SK-N-SH treated with all-trans-retinoic acid at 6 μM for 48 hours (cell line): ENCODE measurements at regions not wholly inside any gene's neighbourhood (a gene's known extent, or its start where the extent isn't known, plus 50 kb on each side); places are given as distances from the start of the nearest gene placed in this dataset.

Experiments
- ATAC-seq: fragments of 200-7000 bp; cut with Tn5 transposase; 3 replicates; pipeline ENCODE4 v1.9.1; 2020; ENCODE audit warnings: mild to moderate bottlenecking, moderate library complexity
- ARNTL ChIP-seq: fragments of 450-650 bp; formaldehyde crosslinking; IDR thresholded peaks from 2 replicates; pipeline ENCODE4 v1.5.0; 2020; ENCODE audit warnings: low read depth, mild to moderate bottlenecking, moderate library complexity, borderline replicate concordance
- BACH2 ChIP-seq: fragments of 250-450 bp; sonication (Bioruptor Pico); IDR thresholded peaks from 2 replicates; pipeline ENCODE4 v1.9.0; 2021; ENCODE audit warnings: mild to moderate bottlenecking, borderline replicate concordance
- CSDC2 ChIP-seq: fragments of 250-450 bp; sonication (Bioruptor Pico); IDR thresholded peaks from 2 replicates; pipeline ENCODE4 v1.5.0; 2020; ENCODE audit warnings: mild to moderate bottlenecking, moderate library complexity
- CSRNP3 ChIP-seq: fragments of 250-450 bp; sonication (Bioruptor Pico); IDR thresholded peaks from 2 replicates; pipeline ENCODE4 v1.5.1; 2021; ENCODE audit warnings: mild to moderate bottlenecking, moderate library complexity
- ESRRG ChIP-seq: fragments of 250-450 bp; sonication (Bioruptor Pico); IDR thresholded peaks from 2 replicates; pipeline ENCODE4 v1.6.1; 2021; ENCODE audit warnings: mild to moderate bottlenecking
- GLIS3 ChIP-seq: fragments of 250-450 bp; sonication (Bioruptor Pico); IDR thresholded peaks from 2 replicates; pipeline ENCODE4 v1.5.0; 2020; ENCODE audit warnings: mild to moderate bottlenecking, moderate library complexity
- ISL1 ChIP-seq: fragments of 250-450 bp; sonication (Bioruptor Pico); IDR thresholded peaks from 2 replicates; pipeline ENCODE4 v2.1.2; 2022; ENCODE audit warnings: mild to moderate bottlenecking, moderate library complexity
- OSR1 ChIP-seq: fragments of 250-450 bp; sonication (Bioruptor Pico); IDR thresholded peaks from 2 replicates; pipeline ENCODE4 v1.8.0; 2022; ENCODE audit warnings: moderate library complexity, mild to moderate bottlenecking, inconsistent platforms
- POU6F1 ChIP-seq: fragments of 250-450 bp; sonication (Bioruptor Pico); IDR thresholded peaks from 2 replicates; pipeline ENCODE4 v1.8.0; 2021; ENCODE audit warnings: low read depth, mild to moderate bottlenecking, moderate library complexity, borderline replicate concordance
- PPARA ChIP-seq: fragments of 250-450 bp; sonication (Bioruptor Pico); IDR thresholded peaks from 2 replicates; pipeline ENCODE4 v1.5.0; 2020; ENCODE audit warnings: mild to moderate bottlenecking, borderline replicate concordance
- RARB ChIP-seq: fragments of 250-450 bp; sonication (Bioruptor Pico); IDR thresholded peaks from 2 replicates; pipeline ENCODE4 v1.8.0; 2021; ENCODE audit warnings: mild to moderate bottlenecking, moderate library complexity
- SNAI2 ChIP-seq: fragments of 250-450 bp; sonication (Bioruptor Pico); IDR thresholded peaks from 2 replicates; pipeline ENCODE4 v1.5.0; 2020; ENCODE audit warnings: mild to moderate bottlenecking, moderate library complexity
- TCF4 ChIP-seq: fragments of 250-450 bp; sonication (Bioruptor Pico); IDR thresholded peaks from 2 replicates; pipeline ENCODE4 v1.8.0; 2021; ENCODE audit warnings: mild to moderate bottlenecking, moderate library complexity, borderline replicate concordance
- TOX ChIP-seq: fragments of 250-450 bp; sonication (Bioruptor Pico); IDR thresholded peaks from 2 replicates; pipeline ENCODE4 v1.8.0; 2021; ENCODE audit warnings: mild to moderate bottlenecking, moderate library complexity, borderline replicate concordance
- TSHZ2 ChIP-seq: fragments of 250-450 bp; sonication (Bioruptor Pico); IDR thresholded peaks from 2 replicates; pipeline ENCODE4 v1.5.0; 2020; ENCODE audit warnings: mild to moderate bottlenecking, moderate library complexity
- ZC3H10 ChIP-seq: fragments of 250-450 bp; sonication (Bioruptor Pico); IDR thresholded peaks from 2 replicates; pipeline ENCODE4 v1.5.1; 2021; ENCODE audit warnings: mild to moderate bottlenecking, moderate library complexity
- ZFP3 ChIP-seq: fragments of 250-450 bp; sonication (Bioruptor Pico); IDR thresholded peaks from 2 replicates; pipeline ENCODE4 v1.5.0; 2020; ENCODE audit warnings: mild to moderate bottlenecking, moderate library complexity
- ZFP30 ChIP-seq: fragments of 450-650 bp; formaldehyde crosslinking; IDR thresholded peaks from 2 replicates; pipeline ENCODE4 v1.5.0; 2022; ENCODE audit warnings: mild to moderate bottlenecking, moderate library complexity
- ZNF565 ChIP-seq: fragments of 450-650 bp; formaldehyde crosslinking; conservative IDR thresholded peaks from 2 replicates; pipeline ENCODE4 v1.5.0; 2020; ENCODE audit warnings: low read depth, mild to moderate bottlenecking, moderate library complexity
- ZNF70 ChIP-seq: fragments of 450-650 bp; formaldehyde crosslinking; IDR thresholded peaks from 2 replicates; pipeline ENCODE4 v1.5.0; 2020; ENCODE audit warnings: mild to moderate bottlenecking, moderate library complexity
- ZNF8 ChIP-seq: fragments of 450-650 bp; formaldehyde crosslinking; IDR thresholded peaks from 2 replicates; pipeline ENCODE4 v1.5.0; 2020; ENCODE audit warnings: mild to moderate bottlenecking, moderate library complexity
- TF ChIP-seq, protein P1 (sequence below): fragments of 250-450 bp; sonication (Bioruptor Pico); IDR thresholded peaks from 2 replicates; pipeline ENCODE4 v1.5.1; 2020; ENCODE audit warnings: low read depth, mild to moderate bottlenecking, moderate library complexity
- TF ChIP-seq, protein P2 (sequence below): fragments of 250-450 bp; sonication (Bioruptor Pico); IDR thresholded peaks from 2 replicates; pipeline ENCODE4 v1.8.0; 2020; ENCODE audit warnings: mild to moderate bottlenecking, moderate library complexity, borderline replicate concordance

GRCh38 chr4:177737387-177737940 lies 295.2 kb upstream of the AGA start:
- no peak for ATAC-seq

GRCh38 chr4:177740563-177740962 lies 298.3 kb upstream of the AGA start:
- peak; percentile 40; the same call in 2 of the 3 replicates for ATAC-seq
- TF ChIP-seq RARB (CRISPR knock-in tag) (no peak), GLIS3 (CRISPR knock-in tag) (no peak), ZFP3 (CRISPR knock-in tag) (no peak), ZNF8 (CRISPR knock-in tag) (no peak), ESRRG (no peak), ZC3H10 (CRISPR knock-in tag) (no peak), POU6F1 (CRISPR knock-in tag) (no peak), TCF4 (CRISPR knock-in tag) (no peak), ZNF70 (CRISPR knock-in tag) (no peak), CSDC2 (CRISPR knock-in tag) (no peak), BACH2 (CRISPR knock-in tag) (no peak), SNAI2 (CRISPR knock-in tag) (no peak), OSR1 (CRISPR knock-in tag) (no peak)

More at GRCh38 chr4:177737387-177737940, 295.2 kb upstream of the AGA start:
- TF ChIP-seq, protein P1, sequence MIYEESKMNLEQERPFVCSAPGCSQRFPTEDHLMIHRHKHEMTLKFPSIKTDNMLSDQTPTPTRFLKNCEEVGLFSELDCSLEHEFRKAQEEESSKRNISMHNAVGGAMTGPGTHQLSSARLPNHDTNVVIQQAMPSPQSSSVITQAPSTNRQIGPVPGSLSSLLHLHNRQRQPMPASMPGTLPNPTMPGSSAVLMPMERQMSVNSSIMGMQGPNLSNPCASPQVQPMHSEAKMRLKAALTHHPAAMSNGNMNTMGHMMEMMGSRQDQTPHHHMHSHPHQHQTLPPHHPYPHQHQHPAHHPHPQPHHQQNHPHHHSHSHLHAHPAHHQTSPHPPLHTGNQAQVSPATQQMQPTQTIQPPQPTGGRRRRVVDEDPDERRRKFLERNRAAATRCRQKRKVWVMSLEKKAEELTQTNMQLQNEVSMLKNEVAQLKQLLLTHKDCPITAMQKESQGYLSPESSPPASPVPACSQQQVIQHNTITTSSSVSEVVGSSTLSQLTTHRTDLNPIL: no peak
- TF ChIP-seq ZFP3 (CRISPR knock-in tag) (no peak), ZC3H10 (CRISPR knock-in tag) (no peak), CSRNP3 (no peak), ZNF70 (CRISPR knock-in tag) (no peak), POU6F1 (CRISPR knock-in tag) (no peak), ESRRG (no peak), ZNF565 (CRISPR knock-in tag) (no peak), TOX (no peak), SNAI2 (CRISPR knock-in tag) (no peak), ISL1 (no peak), ARNTL (CRISPR knock-in tag) (no peak), ZNF8 (CRISPR knock-in tag) (no peak), CSDC2 (CRISPR knock-in tag) (no peak), PPARA (CRISPR knock-in tag) (no peak), ZFP30 (CRISPR knock-in tag) (no peak), OSR1 (CRISPR knock-in tag) (no peak), GLIS3 (CRISPR knock-in tag) (no peak), RARB (CRISPR knock-in tag) (no peak)

GRCh38 chr4:177759729-177760128 lies 317.5 kb upstream of the AGA start:
- ATAC-seq: no peak
- TF ChIP-seq CSRNP3: no peak
- no peak for TF ChIP-seq POU6F1 (CRISPR knock-in tag)
- TF ChIP-seq TSHZ2: no peak
- TF ChIP-seq ZNF70 (CRISPR knock-in tag): no peak
- TF ChIP-seq CSDC2 (CRISPR knock-in tag): no peak
- TF ChIP-seq SNAI2 (CRISPR knock-in tag): no peak
- no peak for TF ChIP-seq ARNTL (CRISPR knock-in tag)
- TF ChIP-seq OSR1 (CRISPR knock-in tag): no peak
- TF ChIP-seq, protein P2, sequence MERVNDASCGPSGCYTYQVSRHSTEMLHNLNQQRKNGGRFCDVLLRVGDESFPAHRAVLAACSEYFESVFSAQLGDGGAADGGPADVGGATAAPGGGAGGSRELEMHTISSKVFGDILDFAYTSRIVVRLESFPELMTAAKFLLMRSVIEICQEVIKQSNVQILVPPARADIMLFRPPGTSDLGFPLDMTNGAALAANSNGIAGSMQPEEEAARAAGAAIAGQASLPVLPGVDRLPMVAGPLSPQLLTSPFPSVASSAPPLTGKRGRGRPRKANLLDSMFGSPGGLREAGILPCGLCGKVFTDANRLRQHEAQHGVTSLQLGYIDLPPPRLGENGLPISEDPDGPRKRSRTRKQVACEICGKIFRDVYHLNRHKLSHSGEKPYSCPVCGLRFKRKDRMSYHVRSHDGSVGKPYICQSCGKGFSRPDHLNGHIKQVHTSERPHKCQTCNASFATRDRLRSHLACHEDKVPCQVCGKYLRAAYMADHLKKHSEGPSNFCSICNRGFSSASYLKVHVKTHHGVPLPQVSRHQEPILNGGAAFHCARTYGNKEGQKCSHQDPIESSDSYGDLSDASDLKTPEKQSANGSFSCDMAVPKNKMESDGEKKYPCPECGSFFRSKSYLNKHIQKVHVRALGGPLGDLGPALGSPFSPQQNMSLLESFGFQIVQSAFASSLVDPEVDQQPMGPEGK (CRISPR knock-in tag): no peak
- TF ChIP-seq ZFP30 (CRISPR knock-in tag): no peak
- TF ChIP-seq RARB (CRISPR knock-in tag): no peak
- no peak for TF ChIP-seq TCF4 (CRISPR knock-in tag)
